Neural progenitor cell (in vitro differentiated cells): ENCODE measurements at regions not wholly inside any gene's neighbourhood (a gene's known extent, or its start where the extent isn't known, plus 50 kb on each side); places are given as distances from the start of the nearest gene placed in this dataset.

Experiments
- CTCF ChIP-seq: fragments of 200-600 bp; sonication (generic); IDR thresholded peaks from 2 replicates; pipeline ENCODE4 v1.5.1; 2017; ENCODE audit warnings: antibody characterized with exemption, mild to moderate bottlenecking
- EZH2 ChIP-seq: fragments of 200-600 bp; sonication (generic); IDR thresholded peaks from 2 replicates; pipeline ENCODE4 v1.6.1; 2017; ENCODE audit warnings: antibody characterized with exemption, mild to moderate bottlenecking, moderate library complexity
- EZH2phosphoT487 ChIP-seq: fragments of 200-600 bp; sonication (generic); IDR thresholded peaks from 2 replicates; pipeline ENCODE4 v1.6.1; 2017; ENCODE audit warnings: antibody characterized with exemption

- TF ChIP-seq CTCF, result no peak
- no peak for TF ChIP-seq EZH2
- TF ChIP-seq EZH2phosphoT487, result no peak
These were observed 361.4 kb downstream of the EPHA4 start for GRCh38 chr2:221210686-221211085.
